ENCODE measurements at regions not wholly inside any gene's neighbourhood (a gene's known extent, or its start where the extent isn't known, plus 50 kb on each side); places are given as distances from the start of the nearest gene placed in this dataset.

- no peaks in the 10 kb centered on the region for H3K36me3 ChIP-seq (ENCODE audit: low read depth)
- H3K9me3 ChIP-seq (ENCODE audit: insufficient read depth, low read depth), result no peaks in the 10 kb centered on the region
- TF ChIP-seq EZH2 (IDR thresholded peaks at IDR 0.05; ENCODE audit: low read depth), result no peak
- peak; percentile 82 for TF ChIP-seq CTCF (conservative IDR thresholded peaks at IDR 0.05)
- no peak overlapping the region for H3K4me3 ChIP-seq
- no peaks in the 10 kb centered on the region for H3F3A ChIP-seq (ENCODE audit: insufficient read depth, low read depth)
- no peak overlapping the region for H3K4me2 ChIP-seq
- H2AFZ ChIP-seq, result no peak overlapping the region
- H3K9me2 ChIP-seq (ENCODE audit: insufficient read depth), result no peaks in the 10 kb centered on the region; the same call in 1 of the 2 replicates
- H4K20me1 ChIP-seq (ENCODE audit: insufficient read depth), result no peaks in the 10 kb centered on the region
- intact Hi-C loops (cut with micrococcal nuclease; ENCODE audit: unreplicated experiment), result no loop called here
- no peak for DNase-seq
- no TSS peak for BruUV-seq (replicated peaks)
- no peaks in the 10 kb centered on the region for H3K4me1 ChIP-seq (replicated peaks; ENCODE audit: insufficient read depth)
- POLR2A ChIA-PET (ENCODE audit: unreplicated experiment), result no interaction called here
- CTCF ChIA-PET, result no interaction called here
- H3K27ac ChIP-seq, result no peak overlapping the region
- peaks cover 13% of the 10 kb centered on the region; the same call in 1 of the 2 replicates for H3K27me3 ChIP-seq (ENCODE audit: insufficient read depth, low read depth)
- H3K79me2 ChIP-seq (ENCODE audit: low read depth), result no peaks in the 10 kb centered on the region
Observed at GRCh38 chr10:9331583-9332008, 1277.1 kb downstream of the GATA3 start.

DNA sequence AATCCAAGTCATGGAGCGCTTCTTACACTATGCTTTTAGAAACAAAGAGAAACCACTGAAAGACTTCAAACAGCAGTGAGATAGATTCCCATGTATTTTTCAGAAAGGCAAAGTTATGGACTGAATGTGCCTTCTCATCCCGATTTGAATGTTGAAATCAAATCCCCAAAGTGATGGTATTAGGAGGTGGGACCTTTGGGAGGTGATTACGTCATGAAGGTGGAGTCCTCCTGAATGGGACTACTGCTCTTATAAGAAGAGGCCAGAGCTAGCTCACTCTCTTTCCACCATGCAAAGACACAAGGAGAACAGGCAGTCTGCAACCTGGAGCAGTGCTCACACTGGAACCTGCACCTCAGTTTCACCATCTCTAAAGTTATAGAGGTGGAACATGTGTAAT lies 1279.8 kb downstream of the GATA3 start:
- ChIA-PET POLR2A (ENCODE audit: unreplicated experiment) (no interaction called here), CTCF (no interaction called here)
- no peaks in the 10 kb centered on the region; the same call in 1 of the 2 replicates for H3K9me2 ChIP-seq (ENCODE audit: insufficient read depth)
- no peak overlapping the region for H3K4me2 ChIP-seq
- H3K4me3 ChIP-seq, result no peak overlapping the region
- no peaks in the 10 kb centered on the region for H3K9me3 ChIP-seq (ENCODE audit: insufficient read depth, low read depth)
- DNase-seq, result no peak
- H4K20me1 ChIP-seq (ENCODE audit: insufficient read depth), result no peaks in the 10 kb centered on the region
- H3K4me1 ChIP-seq (replicated peaks; ENCODE audit: insufficient read depth), result no peaks in the 10 kb centered on the region
- TF ChIP-seq EZH2 (IDR thresholded peaks at IDR 0.05; ENCODE audit: low read depth) (no peak), CTCF (conservative IDR thresholded peaks at IDR 0.05) (no peak)
- H3K36me3 ChIP-seq (ENCODE audit: low read depth), result no peaks in the 10 kb centered on the region
- BruUV-seq (replicated peaks), result no TSS peak
- no peak overlapping the region for H2AFZ ChIP-seq
- intact Hi-C loops (cut with micrococcal nuclease; ENCODE audit: unreplicated experiment), result no loop called here
- H3K27me3 ChIP-seq (ENCODE audit: insufficient read depth, low read depth), result peaks cover 9% of the 10 kb centered on the region; the same call in 1 of the 2 replicates
- H3K27ac ChIP-seq, result no peak overlapping the region
- H3F3A ChIP-seq (ENCODE audit: insufficient read depth, low read depth), result no peaks in the 10 kb centered on the region
- no peaks in the 10 kb centered on the region for H3K79me2 ChIP-seq (ENCODE audit: low read depth)

- no peaks in the 10 kb centered on the region for H3K9me3 ChIP-seq (ENCODE audit: insufficient read depth, low read depth)
- no peak overlapping the region for H3K27ac ChIP-seq
- no peaks in the 10 kb centered on the region; the same call in 1 of the 2 replicates for H3K9me2 ChIP-seq (ENCODE audit: insufficient read depth)
- no peaks in the 10 kb centered on the region for H3F3A ChIP-seq (ENCODE audit: insufficient read depth, low read depth)
- no peak overlapping the region for H3K4me2 ChIP-seq
- no TSS peak for BruUV-seq (replicated peaks)
- H4K20me1 ChIP-seq (ENCODE audit: insufficient read depth), result no peaks in the 10 kb centered on the region
- ChIA-PET POLR2A (ENCODE audit: unreplicated experiment) (no interaction called here), CTCF (no interaction called here)
- TF ChIP-seq CTCF (conservative IDR thresholded peaks at IDR 0.05) (no peak), EZH2 (IDR thresholded peaks at IDR 0.05; ENCODE audit: low read depth) (no peak)
- no peaks in the 10 kb centered on the region for H3K79me2 ChIP-seq (ENCODE audit: low read depth)
- no peaks in the 10 kb centered on the region for H3K36me3 ChIP-seq (ENCODE audit: low read depth)
- no peaks in the 10 kb centered on the region for H3K4me1 ChIP-seq (replicated peaks; ENCODE audit: insufficient read depth)
- intact Hi-C loops (cut with micrococcal nuclease; ENCODE audit: unreplicated experiment), result no loop called here
- no peak for DNase-seq
- no peak overlapping the region for H2AFZ ChIP-seq
- no peak overlapping the region for H3K4me3 ChIP-seq
- peaks cover 9% of the 10 kb centered on the region; the same call in 1 of the 2 replicates for H3K27me3 ChIP-seq (ENCODE audit: insufficient read depth, low read depth)
Observed at GRCh38 chr10:9339716-9340115, 1285.2 kb downstream of the GATA3 start.
